HG03571 (cell line): ENCODE measurements at regions not wholly inside any gene's neighbourhood (a gene's known extent, or its start where the extent isn't known, plus 50 kb on each side); places are given as distances from the start of the nearest gene placed in this dataset.

Experiments used
- ATAC-seq: cut with Tn5 transposase; IDR thresholded peaks from one replicate; pipeline ENCODE4 v1.9.1; 2021; ENCODE audit not compliant: unreplicated experiment

DNA sequence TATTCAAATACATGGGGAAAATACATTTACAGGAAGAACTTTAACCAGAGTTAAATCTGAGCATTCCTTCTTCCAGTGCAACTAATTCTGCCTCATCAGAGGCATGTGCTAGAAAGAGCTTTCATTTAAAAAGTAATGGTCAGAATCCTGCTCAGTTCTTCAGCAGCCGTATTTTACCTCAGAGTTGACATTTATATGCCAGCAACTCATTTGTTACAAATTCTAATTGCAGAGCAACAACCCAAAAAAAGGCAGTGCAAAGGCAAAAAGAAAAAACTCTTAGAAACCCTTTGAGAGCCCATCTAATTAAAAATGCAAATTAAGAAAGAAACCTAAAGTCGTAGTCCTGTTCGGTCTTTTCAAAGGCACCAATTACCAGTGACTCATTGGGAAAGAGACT, 392.5 kb downstream of the PBX1 start:
- no peak for ATAC-seq

DNA sequence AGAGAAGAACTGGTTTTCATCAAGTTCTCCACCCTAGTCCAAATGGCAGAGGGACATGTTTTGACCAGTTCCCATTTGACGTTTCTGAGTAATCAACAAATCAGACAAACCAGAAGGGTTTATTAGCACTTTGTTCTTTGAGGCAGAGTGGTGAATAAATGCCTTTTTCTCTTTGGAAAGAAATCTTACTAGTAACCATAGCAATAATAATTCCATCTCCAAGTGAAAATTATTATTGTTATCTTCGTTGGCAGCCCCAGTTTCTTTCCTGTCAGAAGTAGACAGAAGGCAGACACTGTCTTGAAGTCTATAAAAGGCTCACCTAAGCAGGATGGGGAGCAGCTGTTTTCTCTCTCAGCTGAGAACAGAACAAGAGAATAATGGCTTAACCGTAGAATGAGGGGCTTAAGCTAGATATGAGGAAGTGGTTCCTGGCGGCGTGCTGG, 391.6 kb downstream of the PBX1 start:
- no peak for ATAC-seq

DNA sequence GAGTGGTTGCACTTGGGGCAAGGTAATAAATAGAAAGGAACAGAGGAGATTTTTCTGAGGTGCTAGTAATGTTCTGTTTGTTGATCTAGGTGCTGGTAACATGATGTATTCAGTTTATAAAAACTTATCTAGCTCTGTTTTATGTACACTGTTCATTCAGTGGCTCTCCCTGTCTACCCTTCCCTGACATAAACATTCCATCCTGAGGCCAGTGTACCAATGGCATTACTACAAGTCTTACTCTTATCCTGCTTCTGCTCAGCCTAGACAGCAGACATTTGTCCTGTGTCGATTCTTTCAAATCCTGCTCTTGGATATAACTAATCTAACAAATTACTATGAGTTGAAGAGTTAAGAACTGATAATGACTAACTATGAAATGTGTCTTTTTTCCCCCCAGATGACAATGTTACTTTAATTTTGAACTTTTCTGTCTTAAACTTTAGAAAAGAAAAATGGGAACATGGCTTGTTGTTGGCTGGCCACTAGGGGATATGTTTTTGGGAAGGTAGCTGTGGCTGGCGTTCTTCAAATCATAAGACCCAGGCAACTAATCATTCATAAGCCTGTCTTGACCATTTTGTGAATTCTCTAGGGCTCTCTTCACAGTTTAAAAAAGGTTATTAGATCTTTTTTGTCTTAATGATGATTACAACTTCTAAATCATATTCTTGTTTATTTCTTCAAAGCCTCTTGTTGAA, 390.9 kb downstream of the PBX1 start:
- no peak for ATAC-seq

DNA sequence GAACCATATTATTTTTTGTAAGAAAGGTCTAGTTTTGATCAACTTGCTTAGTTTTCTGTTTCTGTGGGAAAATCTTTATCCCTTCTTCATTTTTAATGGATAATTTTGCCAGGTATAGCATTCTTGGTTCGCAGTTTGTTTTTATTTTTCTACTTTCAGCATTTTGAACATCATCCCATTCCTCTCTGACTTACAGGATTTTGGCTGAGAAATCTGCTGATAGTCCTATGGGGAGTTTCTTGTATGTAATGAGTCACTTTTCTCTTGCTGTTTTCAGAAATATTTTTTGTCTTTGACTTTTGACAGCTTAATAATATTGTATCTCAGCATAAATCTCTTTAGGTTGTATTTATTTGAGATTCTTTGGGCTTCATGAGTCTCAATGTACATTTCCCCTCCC, 389.1 kb downstream of the PBX1 start:
- ATAC-seq, result no peak

- ATAC-seq, result no peak
Observed at GRCh38 chr1:164937291-164937690, 378.3 kb downstream of the PBX1 start.

GRCh38 chr1:164932580-164932979, 373.6 kb downstream of the PBX1 start:
- ATAC-seq, result no peak

GRCh38 chr1:164930833-164931232, 371.8 kb downstream of the PBX1 start:
- no peak for ATAC-seq

GRCh38 chr1:164930241-164930640, 371.3 kb downstream of the PBX1 start:
- no peak for ATAC-seq

DNA sequence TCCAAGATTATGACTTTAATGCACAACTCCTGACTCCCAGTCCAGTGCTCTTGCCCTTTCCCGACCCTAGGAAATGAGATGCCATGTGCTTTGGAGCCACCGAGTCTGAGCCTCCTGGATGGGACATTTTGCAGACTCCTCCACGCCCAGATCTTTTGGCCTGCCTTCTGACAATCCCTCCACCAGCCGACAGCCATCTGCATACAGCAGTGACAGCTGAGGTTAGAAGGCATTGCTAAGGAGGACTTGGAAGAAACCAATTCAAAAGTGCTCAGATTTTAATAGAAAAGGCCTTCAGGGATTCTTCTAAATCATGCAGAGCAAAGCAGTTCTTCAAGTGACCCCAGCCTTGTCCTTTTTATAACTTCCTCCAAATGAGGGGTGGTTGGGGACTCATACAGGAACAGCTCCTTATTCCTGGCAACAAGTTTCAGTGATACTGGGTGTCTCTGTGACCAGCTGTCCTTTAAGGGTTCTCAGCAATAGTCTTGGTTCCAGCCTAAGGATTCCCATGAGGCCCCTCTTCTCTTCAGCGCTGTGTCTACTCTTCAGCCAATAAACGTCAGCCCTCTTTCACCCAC, 369.3 kb downstream of the PBX1 start:
- no peak for ATAC-seq

GRCh38 chr1:164926107-164926506, 367.1 kb downstream of the PBX1 start:
- no peak for ATAC-seq

DNA sequence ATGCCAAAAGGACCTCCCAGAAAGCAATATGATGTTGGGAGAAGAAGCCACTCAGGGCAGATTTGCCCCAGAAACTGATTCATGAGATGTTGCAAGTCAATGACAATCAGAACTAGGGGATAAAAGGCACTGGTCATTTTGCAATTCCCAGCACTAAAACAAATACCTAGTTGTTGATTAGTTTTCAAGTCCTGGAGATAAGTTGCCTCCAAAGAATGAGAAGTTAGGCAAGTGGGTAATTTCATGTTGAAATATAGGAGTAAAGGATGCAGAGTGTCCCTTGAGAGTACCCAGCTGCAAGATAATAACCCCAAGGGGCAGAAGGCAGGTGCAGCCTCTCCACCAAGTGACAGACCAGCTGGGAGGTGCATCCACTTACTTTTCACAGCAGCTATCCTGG, 363.6 kb downstream of the PBX1 start:
- no peak for ATAC-seq

DNA sequence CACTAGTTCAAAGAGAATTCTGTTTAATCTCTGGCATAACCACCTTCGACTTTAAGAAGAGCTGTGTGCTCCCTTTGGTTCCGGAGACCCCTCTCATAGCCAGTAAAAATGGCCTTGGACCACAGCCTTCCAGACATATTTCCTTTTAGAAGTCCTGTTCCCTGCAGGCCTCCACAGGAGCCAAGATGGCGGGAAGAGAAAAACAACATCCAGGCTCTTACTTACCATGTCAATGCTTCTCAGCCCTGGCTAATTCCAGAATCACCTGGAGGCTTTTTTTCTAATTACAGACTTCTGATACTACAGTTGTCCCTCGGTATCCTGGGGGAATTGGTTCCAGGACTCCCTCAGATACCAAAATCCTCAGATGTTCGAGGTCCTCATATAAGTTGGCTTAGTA, 362.5 kb downstream of the PBX1 start:
- ATAC-seq, result no peak

GRCh38 chr1:164918140-164918539, 359.2 kb downstream of the PBX1 start:
- no peak for ATAC-seq

- ATAC-seq, result no peak
Observed at GRCh38 chr1:164914208-164914607, 355.2 kb downstream of the PBX1 start.

DNA sequence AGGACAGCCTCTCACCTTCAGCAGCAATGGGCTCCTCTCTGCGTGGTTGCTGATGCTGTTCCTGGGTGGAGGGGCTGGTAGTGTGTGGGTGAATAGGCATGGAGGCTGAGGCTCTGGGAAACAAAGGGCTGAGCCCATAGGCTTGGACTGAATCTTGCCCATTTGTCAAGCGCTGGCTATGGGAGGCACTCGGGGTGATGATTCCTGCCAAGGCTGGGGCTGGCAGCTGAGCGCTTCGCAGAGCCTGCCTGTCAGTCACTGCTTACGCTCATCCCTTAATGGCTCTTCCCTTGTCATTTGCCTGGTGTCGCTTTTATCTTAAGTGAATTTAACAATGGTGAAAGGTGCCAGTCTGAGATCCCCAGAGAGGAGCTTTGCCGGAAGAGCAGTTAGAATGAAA, 353.3 kb downstream of the PBX1 start:
- no peak for ATAC-seq

DNA sequence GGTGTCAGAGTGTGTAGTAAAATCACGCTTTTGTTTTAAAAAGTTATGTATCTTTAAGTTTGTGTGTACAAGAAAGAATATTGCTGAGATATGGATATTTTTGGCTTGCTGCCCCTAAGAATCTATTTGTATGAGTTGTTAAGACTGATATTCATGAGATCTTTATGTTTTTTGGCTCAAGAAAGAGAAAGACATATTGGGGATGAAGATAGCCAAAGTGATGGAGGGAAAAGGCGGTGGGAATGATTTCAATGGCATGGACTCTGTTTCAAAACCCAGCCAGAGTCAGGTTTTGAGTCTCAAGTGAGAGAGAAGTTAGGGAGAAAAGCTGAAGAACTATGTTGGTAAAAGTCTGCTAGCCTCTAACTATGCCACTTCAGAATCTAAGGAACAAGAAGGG, 351.7 kb downstream of the PBX1 start:
- no peak for ATAC-seq

DNA sequence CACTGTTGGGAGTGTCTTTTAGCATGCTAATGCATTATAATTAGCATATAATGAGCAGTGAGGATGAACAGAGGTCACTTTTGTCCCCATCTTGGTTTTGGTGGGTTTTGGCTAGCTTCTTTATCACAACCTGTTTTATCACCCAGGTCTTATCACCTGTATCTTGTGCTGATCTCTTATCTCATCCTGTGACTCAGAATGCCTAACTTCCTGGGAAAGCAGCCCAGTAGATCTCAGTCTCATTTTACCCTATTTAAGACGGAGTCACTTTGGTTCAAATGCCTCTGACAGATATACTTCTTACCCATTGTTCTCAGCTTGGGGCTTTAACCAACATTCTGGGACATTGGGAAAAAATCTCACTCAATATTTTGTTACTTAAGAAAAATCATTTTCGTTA, 348.7 kb downstream of the PBX1 start:
- no peak for ATAC-seq

DNA sequence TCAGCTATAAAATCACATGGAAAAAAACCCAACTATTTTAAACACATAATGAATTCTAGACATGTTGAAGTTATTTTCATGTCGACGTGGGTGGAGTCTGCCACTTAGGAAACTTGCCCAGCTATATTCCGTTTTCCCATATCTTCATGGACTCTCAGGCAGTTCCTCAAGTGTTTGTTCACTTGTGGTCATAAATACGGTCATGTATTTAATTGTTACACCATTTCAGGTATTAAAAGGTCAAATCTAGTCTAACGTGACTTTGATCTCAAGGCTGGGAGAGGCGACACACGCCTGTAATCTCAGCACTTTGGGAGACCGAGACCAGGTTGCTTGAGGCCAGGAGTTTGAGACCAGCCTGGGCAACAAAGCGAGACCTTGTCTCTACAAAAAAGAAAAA, 346.9 kb downstream of the PBX1 start:
- no peak for ATAC-seq

DNA sequence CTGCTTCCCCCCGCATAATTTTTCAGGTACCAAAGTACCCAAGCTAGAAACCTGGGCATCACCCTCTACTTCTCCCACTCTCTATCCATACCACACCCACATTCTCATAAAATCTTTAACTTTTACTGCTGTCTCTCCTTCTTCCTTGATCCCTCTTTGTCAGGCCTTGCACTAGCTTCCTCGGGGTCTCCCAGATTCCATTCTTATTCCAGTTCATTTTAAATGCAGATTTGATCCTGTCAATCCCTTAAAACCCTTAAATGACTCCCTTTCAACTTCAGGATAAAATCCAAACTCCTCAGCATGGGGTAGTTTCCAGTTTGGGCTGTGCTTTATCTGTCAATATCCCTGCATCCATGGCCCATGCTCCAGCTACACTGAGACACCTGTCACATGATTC, 343.5 kb downstream of the PBX1 start:
- ATAC-seq, result no peak
